Left lung (tissue), 4 donors: ENCODE measurements at regions not wholly inside any gene's neighbourhood (a gene's known extent, or its start where the extent isn't known, plus 50 kb on each side); places are given as distances from the start of the nearest gene placed in this dataset.

Source experiments
- ATAC-seq: fragments of 200-7000 bp; cut with Tn5 transposase; one replicate; pipeline ENCODE4 v1.9.1; 2020; ENCODE audit warnings: moderate library complexity
- DNase-seq, 4 donors: peaks; one replicate each; pipeline ENCODE4 v3.0.0-alpha.2; 2013 to 2020
- H3K27ac ChIP-seq, 2 donors: fragments of 200-600 bp; sonication (generic) in 1 of 2; one replicate each; pipeline versions ENCODE4 v1.5.0 to v1.8.0; 2020 to 2021
- H3K27me3 ChIP-seq, 2 donors: fragments of 200-600 bp; sonication (generic) in 1 of 2; one replicate each; pipeline versions ENCODE4 v1.5.0 to v1.8.0; 2020 to 2021
- H3K36me3 ChIP-seq, 2 donors: fragments of 200-600 bp; sonication (generic) in 1 of 2; one replicate each; pipeline versions ENCODE4 v1.5.0 to v1.8.0; 2020 to 2021
- H3K4me1 ChIP-seq, 2 donors: fragments of 200-600 bp; one replicate each; pipeline ENCODE4 v1.8.0; 2021
- H3K4me3 ChIP-seq, 2 donors: fragments of 200-600 bp; sonication (generic) in 1 of 2; one replicate each; pipeline versions ENCODE4 v1.5.0 to v1.8.0; 2020 to 2021; ENCODE audit warnings: mild to moderate bottlenecking in 1 of 2
- H3K9me3 ChIP-seq, 2 donors: fragments of 200-600 bp; sonication (generic) in 1 of 2; one replicate each; pipeline versions ENCODE4 v1.5.0 to v1.8.0; 2020 to 2021
- intact Hi-C, 2 donors: fragments of 100-400 bp; cut with DNase I; formaldehyde crosslinking; loops; one replicate each; pipeline versions ENCODE4 v1.11.2 to v1.14.2; 2022
- TF ChIP-seq, protein P1 (sequence below), 2 donors: fragments of 200-600 bp; sonication (generic) in 1 of 2; IDR thresholded peaks; one replicate each; pipeline versions ENCODE4 v1.5.0 to v1.8.0; 2021; ENCODE audit warnings: antibody characterized with exemption in 2 of 2
- donor health status: DM: no; HTN: yes; CAD: no.
- donor health status: DM: no; HTN: no; CAD: no.

GRCh38 chr9:14439555-14439954 lies 125.6 kb upstream of the NFIB start:
- no peak overlapping the region for H3K27ac ChIP-seq
- H3K27me3 ChIP-seq: no peaks in the 10 kb centered on the region
- TF ChIP-seq, protein P1, sequence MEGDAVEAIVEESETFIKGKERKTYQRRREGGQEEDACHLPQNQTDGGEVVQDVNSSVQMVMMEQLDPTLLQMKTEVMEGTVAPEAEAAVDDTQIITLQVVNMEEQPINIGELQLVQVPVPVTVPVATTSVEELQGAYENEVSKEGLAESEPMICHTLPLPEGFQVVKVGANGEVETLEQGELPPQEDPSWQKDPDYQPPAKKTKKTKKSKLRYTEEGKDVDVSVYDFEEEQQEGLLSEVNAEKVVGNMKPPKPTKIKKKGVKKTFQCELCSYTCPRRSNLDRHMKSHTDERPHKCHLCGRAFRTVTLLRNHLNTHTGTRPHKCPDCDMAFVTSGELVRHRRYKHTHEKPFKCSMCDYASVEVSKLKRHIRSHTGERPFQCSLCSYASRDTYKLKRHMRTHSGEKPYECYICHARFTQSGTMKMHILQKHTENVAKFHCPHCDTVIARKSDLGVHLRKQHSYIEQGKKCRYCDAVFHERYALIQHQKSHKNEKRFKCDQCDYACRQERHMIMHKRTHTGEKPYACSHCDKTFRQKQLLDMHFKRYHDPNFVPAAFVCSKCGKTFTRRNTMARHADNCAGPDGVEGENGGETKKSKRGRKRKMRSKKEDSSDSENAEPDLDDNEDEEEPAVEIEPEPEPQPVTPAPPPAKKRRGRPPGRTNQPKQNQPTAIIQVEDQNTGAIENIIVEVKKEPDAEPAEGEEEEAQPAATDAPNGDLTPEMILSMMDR (IDR thresholded peaks at IDR 0.05): no peak
- ATAC-seq (no peak), DNase-seq (no peak)
- intact Hi-C loops: no loop called here
- H3K4me1 ChIP-seq: peaks cover 0 to 4% of the 10 kb centered on the region in 2 donors
- H3K9me3 ChIP-seq: no peaks in the 10 kb centered on the region
- H3K4me3 ChIP-seq: no peak overlapping the region
- no peaks in the 10 kb centered on the region for H3K36me3 ChIP-seq

- ATAC-seq (no peak), DNase-seq (no peak)
- intact Hi-C loops: no loop called here
- Histone ChIP-seq H3K9me3 (no peaks in the 10 kb centered on the region), H3K4me1 (peaks cover 7% of the 10 kb centered on the region in 2 donors), H3K4me3 (no peak overlapping the region), H3K27me3 (no peaks in the 10 kb centered on the region), H3K36me3 (no peaks in the 10 kb centered on the region), H3K27ac (no peak overlapping the region)
- TF ChIP-seq, protein P1 (IDR thresholded peaks at IDR 0.05): no peak
Measured at GRCh38 chr9:14438232-14439021, 124.5 kb upstream of the NFIB start.

DNA sequence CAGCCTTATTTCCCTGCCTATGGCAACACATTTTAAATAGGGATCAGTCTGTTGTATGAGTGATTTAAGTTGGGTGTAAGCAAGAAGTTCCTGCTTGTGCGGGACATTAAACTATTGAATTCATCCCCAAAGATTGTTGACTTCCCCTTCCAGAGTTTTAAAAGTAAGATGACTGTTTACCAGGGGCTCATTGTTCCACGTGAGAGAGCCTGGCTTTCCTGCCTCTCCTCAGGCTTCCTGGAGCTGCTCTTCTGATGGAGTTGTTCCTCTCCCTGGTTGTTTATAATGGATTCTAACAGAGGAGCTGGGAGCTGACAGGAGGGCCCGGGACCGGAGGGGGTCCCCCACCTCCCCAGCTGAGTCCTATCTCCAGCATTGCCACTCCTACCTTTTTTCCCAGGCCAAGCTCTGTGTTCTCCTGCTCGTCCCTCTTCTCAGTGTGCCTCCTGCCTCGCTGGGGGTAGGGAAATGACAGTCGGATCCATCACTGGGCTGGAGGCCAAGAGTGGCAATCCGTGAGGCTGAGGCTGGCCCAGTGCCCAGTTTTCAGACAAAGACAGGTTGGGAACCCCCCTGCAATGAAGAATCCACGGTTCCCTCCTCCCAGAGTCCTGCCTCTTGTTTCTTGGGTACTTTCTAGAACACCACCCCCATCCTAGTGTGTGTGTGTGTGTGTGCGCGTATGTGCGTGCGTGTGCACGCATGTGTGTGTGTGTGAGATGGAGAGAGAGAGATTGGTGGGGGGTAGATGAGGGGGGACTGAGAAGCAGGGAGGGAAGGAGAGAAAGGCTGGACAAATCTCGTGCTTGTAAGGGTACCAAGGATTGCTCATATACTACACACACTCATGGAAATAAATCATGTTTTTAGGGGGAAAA lies 123.7 kb upstream of the NFIB start:
- Histone ChIP-seq H3K27me3 (no peaks in the 10 kb centered on the region), H3K9me3 (no peaks in the 10 kb centered on the region), H3K36me3 (no peaks in the 10 kb centered on the region), H3K4me3 (no peak overlapping the region), H3K27ac (no peak overlapping the region), H3K4me1 (peaks cover 10 to 15% of the 10 kb centered on the region in 2 donors)
- ATAC-seq (no peak), DNase-seq (peak in 1 of 4 donors; percentile 44)
- TF ChIP-seq, protein P1 (IDR thresholded peaks at IDR 0.05): no peak
- intact Hi-C loops: no loop called here

DNA sequence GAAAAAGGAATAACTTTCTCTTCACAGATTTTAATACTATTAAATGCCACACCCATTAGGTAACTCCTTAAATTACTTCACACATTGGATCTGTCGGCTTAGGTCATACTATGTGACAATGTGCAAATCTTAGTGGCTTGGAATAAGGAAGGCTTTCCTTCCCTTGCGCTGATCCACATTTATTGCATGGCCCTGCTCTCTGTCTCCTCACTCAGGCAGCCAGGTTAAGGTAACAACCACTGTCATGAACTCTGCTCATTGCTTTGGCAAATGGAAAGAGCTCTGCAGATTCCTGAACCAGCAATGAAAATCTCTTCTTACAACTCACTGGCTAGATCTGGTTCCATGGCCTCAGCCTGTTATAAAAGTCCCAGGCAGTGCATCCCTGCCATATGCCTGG lies 121.9 kb upstream of the NFIB start:
- Histone ChIP-seq H3K27ac (no peak overlapping the region), H3K27me3 (no peaks in the 10 kb centered on the region), H3K36me3 (no peaks in the 10 kb centered on the region), H3K4me1 (peaks cover 10 to 18% of the 10 kb centered on the region in 2 donors), H3K4me3 (no peak overlapping the region), H3K9me3 (no peaks in the 10 kb centered on the region)
- TF ChIP-seq, protein P1 (IDR thresholded peaks at IDR 0.05): no peak
- intact Hi-C loops: no loop called here
- DNase-seq: no peak
- ATAC-seq: no peak
